Neural crest cell (in vitro differentiated cells): ENCODE measurements at regions not wholly inside any gene's neighbourhood (a gene's known extent, or its start where the extent isn't known, plus 50 kb on each side); places are given as distances from the start of the nearest gene placed in this dataset.

Source experiments
- DNase-seq: peaks from one replicate; pipeline ENCODE4 v3.0.0; 2021; ENCODE audit warnings: low read depth, mixed read lengths, low spot score
- H3K27ac Mint-ChIP-seq: one replicate; pipeline ENCODE4 v1.8.0; 2021; ENCODE audit warnings: mild to moderate bottlenecking, mixed read lengths; ENCODE audit not compliant: unreplicated experiment
- H3K27me3 Mint-ChIP-seq: 2 replicates; pipeline ENCODE4 v1.8.0; 2021; ENCODE audit warnings: low read depth, mild to moderate bottlenecking, mixed read lengths
- H3K36me3 Mint-ChIP-seq: 2 replicates; pipeline ENCODE4 v1.8.0; 2021; ENCODE audit warnings: low read depth, mild to moderate bottlenecking, mixed read lengths
- H3K4me1 Mint-ChIP-seq: 2 replicates; pipeline ENCODE4 v1.8.0; 2021; ENCODE audit warnings: mixed read lengths
- H3K4me3 Mint-ChIP-seq: one replicate; pipeline ENCODE4 v1.8.0; 2021; ENCODE audit warnings: mild to moderate bottlenecking, mixed read lengths
- H3K9me3 Mint-ChIP-seq: 2 replicates; pipeline ENCODE4 v1.8.0; 2021; ENCODE audit warnings: mixed read lengths
- TF ChIP-seq, protein P1 (sequence below): fragments of 200-600 bp; sonication (generic); conservative IDR thresholded peaks from 2 replicates; pipeline ENCODE4 v1.5.0; 2021; ENCODE audit warnings: antibody characterized with exemption, mild to moderate bottlenecking

DNA sequence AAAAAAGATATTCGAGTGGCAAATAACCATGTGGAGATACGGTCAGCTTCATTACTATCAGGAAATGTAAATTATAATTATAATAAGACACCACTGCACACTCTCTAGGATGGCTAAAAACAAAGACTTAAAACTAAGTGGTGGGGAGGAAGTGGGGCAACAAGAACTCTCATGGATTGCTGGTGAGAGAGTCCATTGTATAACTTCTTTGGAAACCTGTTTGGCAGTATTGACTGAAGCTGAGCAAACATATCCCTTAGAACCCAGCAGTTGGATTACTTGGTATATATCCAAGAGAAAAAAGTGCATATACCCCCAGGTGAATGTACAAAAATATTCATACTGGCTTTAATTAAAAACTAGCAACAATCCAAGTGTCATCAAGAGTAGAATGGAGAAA, 133.7 kb upstream of the CTBP2 start:
- no peak overlapping the region for H3K27ac Mint-ChIP-seq
- H3K4me1 Mint-ChIP-seq, result no peaks in the 10 kb centered on the region
- no peaks in the 10 kb centered on the region for H3K27me3 Mint-ChIP-seq
- DNase-seq, result no peak
- peaks cover 2% of the 10 kb centered on the region for H3K9me3 Mint-ChIP-seq
- H3K4me3 Mint-ChIP-seq, result no peak overlapping the region
- H3K36me3 Mint-ChIP-seq, result no peaks in the 10 kb centered on the region
- TF ChIP-seq, protein P1, sequence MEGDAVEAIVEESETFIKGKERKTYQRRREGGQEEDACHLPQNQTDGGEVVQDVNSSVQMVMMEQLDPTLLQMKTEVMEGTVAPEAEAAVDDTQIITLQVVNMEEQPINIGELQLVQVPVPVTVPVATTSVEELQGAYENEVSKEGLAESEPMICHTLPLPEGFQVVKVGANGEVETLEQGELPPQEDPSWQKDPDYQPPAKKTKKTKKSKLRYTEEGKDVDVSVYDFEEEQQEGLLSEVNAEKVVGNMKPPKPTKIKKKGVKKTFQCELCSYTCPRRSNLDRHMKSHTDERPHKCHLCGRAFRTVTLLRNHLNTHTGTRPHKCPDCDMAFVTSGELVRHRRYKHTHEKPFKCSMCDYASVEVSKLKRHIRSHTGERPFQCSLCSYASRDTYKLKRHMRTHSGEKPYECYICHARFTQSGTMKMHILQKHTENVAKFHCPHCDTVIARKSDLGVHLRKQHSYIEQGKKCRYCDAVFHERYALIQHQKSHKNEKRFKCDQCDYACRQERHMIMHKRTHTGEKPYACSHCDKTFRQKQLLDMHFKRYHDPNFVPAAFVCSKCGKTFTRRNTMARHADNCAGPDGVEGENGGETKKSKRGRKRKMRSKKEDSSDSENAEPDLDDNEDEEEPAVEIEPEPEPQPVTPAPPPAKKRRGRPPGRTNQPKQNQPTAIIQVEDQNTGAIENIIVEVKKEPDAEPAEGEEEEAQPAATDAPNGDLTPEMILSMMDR, result no peak

DNA sequence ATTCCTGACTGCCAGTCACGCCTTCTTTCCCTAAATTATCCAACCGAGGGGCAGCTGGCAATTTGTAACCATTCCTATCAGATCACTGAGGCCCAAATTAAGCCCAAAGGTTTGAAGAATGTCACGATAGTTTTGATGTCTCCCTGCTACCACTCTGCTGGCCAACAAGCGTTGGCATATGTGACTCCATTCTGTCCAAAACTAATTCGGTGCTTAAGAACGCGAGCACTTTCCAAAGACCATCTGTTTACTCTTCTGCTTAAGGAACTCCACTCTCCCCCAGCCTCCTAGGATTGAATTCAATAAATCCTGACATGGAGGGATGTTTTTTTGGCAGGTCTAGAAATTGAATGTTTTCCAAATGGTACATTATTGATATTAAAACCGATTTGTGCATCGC, 131.5 kb upstream of the CTBP2 start:
- Mint-ChIP-seq H3K27ac (peak overlapping the region; percentile 63), H3K36me3 (no peaks in the 10 kb centered on the region), H3K27me3 (no peaks in the 10 kb centered on the region), H3K4me3 (no peak overlapping the region), H3K4me1 (peaks cover under 1% of the 10 kb centered on the region), H3K9me3 (peaks cover 8% of the 10 kb centered on the region)
- TF ChIP-seq, protein P1, result no peak
- no peak for DNase-seq

DNA sequence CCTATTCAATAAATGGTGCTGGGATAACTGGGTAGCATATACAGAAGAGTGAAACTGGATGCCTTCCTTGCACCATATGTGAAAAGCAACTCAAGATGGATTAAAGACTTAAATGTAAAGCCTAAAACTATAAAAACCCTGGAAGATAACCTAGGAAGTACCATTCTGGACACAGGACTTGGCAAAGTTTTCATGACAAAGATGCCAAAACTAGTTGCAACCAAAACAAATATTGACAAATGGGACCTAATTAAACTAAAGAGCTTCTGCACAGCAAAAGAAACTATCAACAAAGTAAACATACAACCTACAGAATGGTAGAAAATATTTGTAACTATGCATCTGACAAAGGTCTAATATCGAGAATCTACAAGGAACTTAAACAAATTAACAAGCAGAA, 129.1 kb upstream of the CTBP2 start:
- no peak overlapping the region for H3K27ac Mint-ChIP-seq
- H3K36me3 Mint-ChIP-seq, result no peaks in the 10 kb centered on the region
- no peaks in the 10 kb centered on the region for H3K27me3 Mint-ChIP-seq
- H3K9me3 Mint-ChIP-seq, result peaks cover 13% of the 10 kb centered on the region
- H3K4me1 Mint-ChIP-seq, result peaks cover 18% of the 10 kb centered on the region
- H3K4me3 Mint-ChIP-seq, result no peak overlapping the region
- TF ChIP-seq, protein P1, result no peak
- no peak for DNase-seq

DNA sequence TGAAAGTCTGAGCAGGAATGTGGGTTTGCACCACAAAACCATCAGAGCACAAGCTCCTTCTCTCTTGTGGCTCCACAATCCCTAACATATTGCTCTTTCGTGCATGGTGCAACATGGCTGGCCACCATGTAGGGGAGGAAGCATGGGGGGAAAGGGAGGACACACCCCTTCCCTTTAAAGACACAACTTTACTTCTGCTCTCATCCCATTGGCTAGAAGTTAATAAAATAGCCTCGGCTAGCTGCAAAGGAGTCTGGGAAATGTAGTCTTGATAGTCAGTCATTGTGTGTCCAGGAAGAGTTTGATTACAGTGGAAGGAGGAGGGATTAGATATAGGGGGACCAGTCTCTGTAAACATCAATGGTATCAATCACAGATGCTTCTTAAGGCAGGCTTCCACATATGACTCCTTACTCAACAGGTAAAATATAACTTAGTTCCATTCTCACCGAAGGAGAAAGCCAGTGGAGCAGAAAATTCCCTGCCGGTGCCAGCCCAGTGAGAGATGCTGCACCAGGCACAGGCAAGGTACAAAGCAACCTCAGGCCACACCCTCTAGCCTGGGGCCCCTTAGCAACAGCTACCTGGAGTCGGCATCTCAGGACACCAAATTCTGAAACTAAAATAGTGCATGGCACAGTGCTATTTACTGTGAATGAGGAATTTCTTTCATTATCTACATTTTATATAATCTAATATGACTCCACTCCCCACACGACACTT, 124.7 kb upstream of the CTBP2 start:
- H3K27me3 Mint-ChIP-seq, result no peaks in the 10 kb centered on the region
- H3K27ac Mint-ChIP-seq, result no peak overlapping the region
- no peak for DNase-seq
- TF ChIP-seq, protein P1, result no peak
- no peaks in the 10 kb centered on the region for H3K36me3 Mint-ChIP-seq
- no peak overlapping the region for H3K4me3 Mint-ChIP-seq
- H3K9me3 Mint-ChIP-seq, result peaks cover 11% of the 10 kb centered on the region
- peaks cover 39% of the 10 kb centered on the region for H3K4me1 Mint-ChIP-seq

DNA sequence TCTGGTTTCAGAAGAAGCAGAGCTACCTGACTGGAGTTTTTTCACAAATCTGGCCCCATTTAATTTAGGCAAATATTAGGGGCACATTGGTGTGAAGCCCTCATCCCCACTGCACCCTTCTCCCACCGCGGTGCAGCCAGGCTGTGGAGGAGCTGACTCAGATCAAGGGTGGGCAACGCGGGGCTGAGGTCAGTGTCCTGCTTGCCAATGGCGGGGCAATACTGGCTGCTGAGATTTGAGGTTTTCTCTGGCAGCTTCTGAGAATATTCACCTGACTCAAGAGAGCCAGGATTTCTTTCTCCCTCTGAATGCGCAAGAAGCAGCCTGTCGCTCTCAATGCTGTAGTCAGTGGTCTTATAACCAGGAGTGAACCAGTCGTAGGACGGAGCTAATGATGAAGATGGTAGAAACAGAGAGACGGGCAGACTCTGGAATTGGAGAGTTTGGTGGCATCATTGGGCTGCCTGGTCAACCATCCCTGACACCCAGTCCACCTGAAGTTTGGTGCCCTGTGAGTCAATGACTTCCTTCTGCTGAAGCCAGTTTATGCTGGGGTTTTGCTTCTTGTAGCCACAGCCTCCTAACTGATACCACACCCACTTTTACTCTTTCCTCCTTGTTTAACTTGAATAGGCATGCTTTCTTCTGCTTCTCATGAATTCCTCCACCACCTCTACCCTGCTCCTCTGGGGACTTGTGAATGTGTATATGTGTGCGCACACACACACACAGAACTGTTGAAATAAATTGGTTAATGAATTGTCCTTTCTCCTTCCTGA, 123.7 kb upstream of the CTBP2 start:
- H3K4me3 Mint-ChIP-seq, result no peak overlapping the region
- no peak for DNase-seq
- H3K9me3 Mint-ChIP-seq, result peaks cover 11% of the 10 kb centered on the region
- no peaks in the 10 kb centered on the region for H3K27me3 Mint-ChIP-seq
- TF ChIP-seq, protein P1, result no peak
- H3K4me1 Mint-ChIP-seq, result peaks cover 39% of the 10 kb centered on the region
- no peaks in the 10 kb centered on the region for H3K36me3 Mint-ChIP-seq
- H3K27ac Mint-ChIP-seq, result no peak overlapping the region
